Osteocyte (in vitro differentiated cells): ENCODE measurements at regions not wholly inside any gene's neighbourhood (a gene's known extent, or its start where the extent isn't known, plus 50 kb on each side); places are given as distances from the start of the nearest gene placed in this dataset.

Experiments used
- DNase-seq: peaks from one replicate; pipeline ENCODE4 v3.0.0; 2021; ENCODE audit warnings: mixed read lengths; ENCODE audit not compliant: unreplicated experiment; ENCODE audit errors: extremely low spot score
- H3K27ac Mint-ChIP-seq: one replicate; pipeline ENCODE4 v1.8.0; 2021; ENCODE audit warnings: mild to moderate bottlenecking, mixed read lengths; ENCODE audit not compliant: unreplicated experiment
- H3K27me3 Mint-ChIP-seq: one replicate; pipeline ENCODE4 v1.8.0; 2021; ENCODE audit warnings: mixed read lengths; ENCODE audit not compliant: unreplicated experiment
- H3K36me3 Mint-ChIP-seq: one replicate; pipeline ENCODE4 v1.8.0; 2021; ENCODE audit warnings: mixed read lengths; ENCODE audit not compliant: unreplicated experiment
- H3K4me1 Mint-ChIP-seq: one replicate; pipeline ENCODE4 v1.8.0; 2021; ENCODE audit warnings: mixed read lengths; ENCODE audit not compliant: unreplicated experiment
- H3K4me3 Mint-ChIP-seq: one replicate; pipeline ENCODE4 v1.8.0; 2021; ENCODE audit warnings: mild to moderate bottlenecking, moderate library complexity, mixed read lengths; ENCODE audit not compliant: unreplicated experiment
- H3K9me3 Mint-ChIP-seq: one replicate; pipeline ENCODE4 v1.8.0; 2021; ENCODE audit warnings: mixed read lengths; ENCODE audit not compliant: unreplicated experiment
- CTCF ChIP-seq: fragments of 200-600 bp; sonication (generic); IDR thresholded peaks from 2 replicates; pipeline ENCODE4 v1.5.0; 2021; ENCODE audit warnings: antibody characterized with exemption, mild to moderate bottlenecking, moderate library complexity

DNA sequence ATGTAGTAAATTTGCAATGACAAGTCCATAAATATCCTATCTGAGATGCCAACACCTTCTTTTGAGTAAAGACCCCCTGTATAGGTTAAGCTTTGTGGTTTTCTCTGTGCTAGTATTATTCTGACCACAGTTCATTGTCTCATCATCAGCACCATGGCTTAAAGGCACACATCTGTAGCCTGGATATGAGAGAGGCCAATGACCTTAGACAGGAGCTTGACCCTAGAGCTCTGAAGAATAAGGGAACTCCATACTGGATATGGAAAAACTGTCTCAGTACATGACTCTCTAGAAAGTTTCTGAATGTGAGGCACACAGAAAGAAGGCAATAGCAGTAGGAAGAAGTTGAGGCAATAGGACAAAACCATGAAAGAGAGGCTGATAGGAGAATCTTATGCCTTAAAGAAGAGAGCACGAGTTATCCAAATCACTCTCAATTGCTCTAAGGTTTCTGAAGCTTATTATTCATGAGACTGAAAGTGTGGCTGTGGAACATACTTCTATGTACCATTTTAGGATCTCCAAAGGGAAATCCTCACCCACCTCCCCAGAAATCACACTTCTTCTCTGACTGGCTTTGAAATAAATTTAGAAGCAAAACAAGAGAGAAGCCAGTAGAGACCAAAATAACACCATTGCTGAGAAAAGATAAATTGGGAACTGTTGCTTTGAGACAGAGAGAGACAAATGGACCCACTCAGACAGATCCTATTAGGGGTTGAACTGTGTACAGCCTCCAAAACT lies 150.2 kb downstream of the ABCA8 start:
- H3K36me3 Mint-ChIP-seq: no peaks in the 10 kb centered on the region
- no peak overlapping the region for H3K27ac Mint-ChIP-seq
- no peak overlapping the region for H3K4me3 Mint-ChIP-seq
- DNase-seq: no peak
- no peak for TF ChIP-seq CTCF
- peaks cover 5% of the 10 kb centered on the region for H3K9me3 Mint-ChIP-seq
- H3K4me1 Mint-ChIP-seq: no peaks in the 10 kb centered on the region
- H3K27me3 Mint-ChIP-seq: no peaks in the 10 kb centered on the region

DNA sequence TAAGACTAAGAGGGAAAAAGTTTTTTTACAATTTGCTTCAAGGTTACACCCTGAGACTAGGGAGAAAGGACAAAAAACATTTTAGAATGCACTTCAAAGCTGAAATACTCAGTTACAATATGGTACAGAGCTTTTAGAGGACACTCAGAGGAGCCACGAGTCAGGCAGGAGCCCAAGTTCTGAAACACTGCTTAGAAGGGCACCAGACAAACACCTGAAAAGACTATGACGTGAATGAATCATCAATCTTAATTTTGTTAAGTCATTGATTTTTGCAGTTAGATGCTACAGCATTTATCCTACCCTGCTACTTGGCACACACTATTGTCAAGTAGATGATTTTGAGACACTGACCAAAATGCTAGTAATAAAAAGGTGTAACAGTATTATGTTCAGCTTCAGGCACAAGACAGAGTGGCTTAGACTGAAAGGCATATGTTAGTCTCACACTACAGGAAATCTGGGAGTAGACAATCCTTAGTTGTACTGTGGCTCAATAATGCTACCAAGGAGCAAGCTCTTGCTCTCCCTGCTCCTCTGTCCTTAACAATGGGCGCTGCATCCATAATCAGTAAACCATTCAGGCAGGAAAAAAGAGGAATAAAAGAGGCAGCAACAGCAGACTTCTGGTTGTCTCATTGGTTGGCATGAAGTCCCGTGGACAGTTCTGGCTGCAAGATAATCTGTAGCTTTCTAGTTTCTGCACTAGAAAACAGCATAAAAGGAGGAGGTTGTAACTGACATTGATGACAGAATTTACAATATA lies 151.8 kb downstream of the ABCA8 start:
- Mint-ChIP-seq H3K27me3 (no peaks in the 10 kb centered on the region), H3K36me3 (no peaks in the 10 kb centered on the region)

GRCh38 chr17:68801335-68802247 lies 153.6 kb downstream of the ABCA8 start:
- no peak overlapping the region for H3K27ac Mint-ChIP-seq
- H3K27me3 Mint-ChIP-seq: no peaks in the 10 kb centered on the region
- DNase-seq: no peak
- no peak overlapping the region for H3K4me3 Mint-ChIP-seq
- peaks cover 5% of the 10 kb centered on the region for H3K9me3 Mint-ChIP-seq
- no peaks in the 10 kb centered on the region for H3K4me1 Mint-ChIP-seq
- no peak for TF ChIP-seq CTCF
- H3K36me3 Mint-ChIP-seq: no peaks in the 10 kb centered on the region

More for the DNA sequence above, 151.8 kb downstream of the ABCA8 start:
- H3K27ac Mint-ChIP-seq: no peak overlapping the region
- no peak overlapping the region for H3K4me3 Mint-ChIP-seq
- H3K4me1 Mint-ChIP-seq: no peaks in the 10 kb centered on the region
- DNase-seq: no peak
- no peak for TF ChIP-seq CTCF
- peaks cover 5% of the 10 kb centered on the region for H3K9me3 Mint-ChIP-seq

DNA sequence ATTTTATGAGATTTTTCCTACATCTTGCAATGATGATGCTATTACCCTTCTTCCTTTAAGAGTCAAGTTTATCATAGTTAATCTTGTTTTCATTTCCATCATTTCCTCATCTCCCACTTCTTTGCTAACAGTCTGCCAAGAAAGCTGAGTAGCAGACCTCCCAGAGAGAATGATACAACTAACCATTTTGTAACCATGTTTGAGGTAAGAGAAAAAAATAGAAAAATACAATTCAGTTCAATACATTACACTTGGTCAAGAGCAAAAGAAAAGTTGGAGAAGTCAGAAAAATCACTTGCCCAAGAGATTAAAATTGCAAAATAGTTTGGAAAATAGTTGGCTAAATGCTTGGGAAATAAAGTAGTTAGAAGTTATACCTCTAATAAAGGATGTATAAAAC lies 154.4 kb downstream of the ABCA8 start:
- no peak for DNase-seq
- H3K9me3 Mint-ChIP-seq: peaks cover 5% of the 10 kb centered on the region

More for the DNA sequence above, 154.4 kb downstream of the ABCA8 start:
- H3K27me3 Mint-ChIP-seq: no peaks in the 10 kb centered on the region
- H3K36me3 Mint-ChIP-seq: no peaks in the 10 kb centered on the region
- TF ChIP-seq CTCF: no peak
- no peak overlapping the region for H3K27ac Mint-ChIP-seq
- H3K4me1 Mint-ChIP-seq: no peaks in the 10 kb centered on the region
- H3K4me3 Mint-ChIP-seq: no peak overlapping the region
